IMR-90 (cell line): ENCODE measurements at regions not wholly inside any gene's neighbourhood (a gene's known extent, or its start where the extent isn't known, plus 50 kb on each side); places are given as distances from the start of the nearest gene placed in this dataset.

Experiments used
- ATAC-seq: fragments of 200-7000 bp; cut with Tn5 transposase; 2 replicates; pipeline ENCODE4 v1.9.1; 2020; ENCODE audit warnings: low read depth, mild to moderate bottlenecking, moderate library complexity
- BruUV-seq: library from RNA; stranded (reverse); fragments of 400-500 nt; replicated peaks from 2 replicates; lab custom pipeline; 2021; lab: Mats Ljungman, UMichigan
- CTCF ChIA-PET: fragments of 300-600 bp; formaldehyde crosslinking; extraction: SDS; loops from one replicate; lab custom pipeline; 2021; ENCODE audit warnings: antibody characterized with exemption; lab: Yijun Ruan, JAX
- POLR2A ChIA-PET: fragments of 300-600 bp; sonication (Branson Sonifier 250); formaldehyde crosslinking; loops from one replicate; lab custom pipeline; 2022; ENCODE audit warnings: antibody characterized with exemption; ENCODE audit not compliant: unreplicated experiment; lab: Charles Lee
- DNase-seq: peaks from one replicate; pipeline ENCODE4 v3.0.0; 2013
- H2AFZ ChIP-seq: replicated peaks from 2 replicates; pipeline ENCODE3; 2013; ENCODE audit warnings: low read length, mild to moderate bottlenecking; ENCODE audit not compliant: poor library complexity
- H2AK5ac ChIP-seq: 2 replicates; pipeline ENCODE4 v1.6.1; 2013; ENCODE audit warnings: low read depth, low read length, inconsistent platforms
- H2AK9ac ChIP-seq: replicated peaks from 2 replicates; pipeline ENCODE3; 2013; ENCODE audit warnings: mild to moderate bottlenecking, low read depth, low read length, moderate library complexity; ENCODE audit not compliant: poor library complexity
- H2BK120ac ChIP-seq: 2 replicates; pipeline ENCODE4 v1.6.1; 2013; ENCODE audit warnings: low read depth, low read length, inconsistent platforms
- H2BK15ac ChIP-seq: 3 replicates; pipeline ENCODE4 v1.6.1; 2013; ENCODE audit warnings: low read depth, low read length, inconsistent platforms
- H2BK20ac ChIP-seq: 2 replicates; pipeline ENCODE4 v1.6.1; 2013; ENCODE audit warnings: low read depth, mild to moderate bottlenecking, inconsistent platforms, low read length, moderate library complexity
- H2BK5ac ChIP-seq: 2 replicates; pipeline ENCODE4 v1.6.1; 2013; ENCODE audit warnings: mild to moderate bottlenecking, low read depth, low read length, inconsistent platforms; ENCODE audit not compliant: poor library complexity, severe bottlenecking
- H3K14ac ChIP-seq: replicated peaks from 2 replicates; pipeline ENCODE4 v1.6.1; 2013; ENCODE audit warnings: low read depth, low read length, inconsistent platforms
- H3K18ac ChIP-seq: 2 replicates; pipeline ENCODE4 v1.6.1; 2013; ENCODE audit warnings: low read depth, low read length, control low read depth
- H3K23ac ChIP-seq: 2 replicates; pipeline ENCODE4 v1.6.1; 2013; ENCODE audit warnings: low read depth, low read length, inconsistent platforms
- H3K27ac ChIP-seq: 2 replicates; pipeline ENCODE4 v1.5.1; 2013; ENCODE audit warnings: mild to moderate bottlenecking, control low read depth, low read length; ENCODE audit not compliant: insufficient read depth
- H3K27me3 ChIP-seq: 2 replicates; pipeline ENCODE4 v1.6.1; 2013; ENCODE audit warnings: low read length; ENCODE audit not compliant: control insufficient read depth, insufficient read depth
- H3K36me3 ChIP-seq: 2 replicates; pipeline ENCODE4 v1.6.1; 2013; ENCODE audit warnings: low read length, mixed read lengths; ENCODE audit not compliant: control insufficient read depth, insufficient read depth
- H3K4ac ChIP-seq: 2 replicates; pipeline ENCODE4 v1.6.1; 2013; ENCODE audit warnings: low read depth, low read length, inconsistent platforms
- H3K4me1 ChIP-seq: 2 replicates; pipeline ENCODE4 v1.6.1; 2013; ENCODE audit warnings: low read length, mixed read lengths; ENCODE audit not compliant: control insufficient read depth, insufficient read depth
- H3K4me2 ChIP-seq: 2 replicates; pipeline ENCODE4 v1.6.1; 2013; ENCODE audit warnings: low read depth, mild to moderate bottlenecking, control low read depth, low read length, moderate library complexity
- H3K4me3 ChIP-seq: 2 replicates; pipeline ENCODE4 v1.5.1; 2013; ENCODE audit warnings: low read depth, mild to moderate bottlenecking, control low read depth, low read length, moderate library complexity; ENCODE audit not compliant: insufficient read depth
- H3K56ac ChIP-seq: 2 replicates; pipeline ENCODE4 v1.6.1; 2013; ENCODE audit warnings: low read length, inconsistent platforms; ENCODE audit not compliant: insufficient read depth; ENCODE audit errors: extremely low read depth
- H3K79me1 ChIP-seq, 2 experiments: 2 replicates each; pipeline ENCODE4 v1.6.1; 2013; ENCODE audit warnings: low read length in 2 of 2, inconsistent platforms in 1 of 2, low read depth in 1 of 2
- H3K9ac ChIP-seq: 2 replicates; pipeline ENCODE4 v1.6.1; 2013; ENCODE audit warnings: low read depth, low read length, control low read depth
- H3K9me1 ChIP-seq: 2 replicates; pipeline ENCODE4 v1.6.1; 2013; ENCODE audit warnings: low read length, inconsistent platforms; ENCODE audit not compliant: insufficient read depth
- H3K9me3 ChIP-seq: 2 replicates; pipeline ENCODE4 v1.6.1; 2013; ENCODE audit warnings: low read length; ENCODE audit not compliant: control insufficient read depth, insufficient read depth
- H4K20me1 ChIP-seq: 2 replicates; pipeline ENCODE4 v1.6.1; 2013; ENCODE audit warnings: low read length, inconsistent platforms; ENCODE audit not compliant: insufficient read depth
- H4K5ac ChIP-seq: 2 replicates; pipeline ENCODE4 v1.6.1; 2013; ENCODE audit warnings: mild to moderate bottlenecking, low read depth, low read length, control low read depth
- H4K8ac ChIP-seq, 2 experiments: 2 replicates each; pipeline ENCODE4 v1.6.1; 2013; ENCODE audit warnings: low read depth in 2 of 2, low read length in 2 of 2, control low read depth in 1 of 2, inconsistent platforms in 1 of 2
- H4K91ac ChIP-seq: 2 replicates; pipeline ENCODE4 v1.6.1; 2013; ENCODE audit warnings: low read depth, low read length, inconsistent platforms; ENCODE audit not compliant: insufficient read depth
- BHLHE40 ChIP-seq: fragments of 150-350 bp; IDR thresholded peaks from 2 replicates; pipeline ENCODE4 v1.6.1; 2016; ENCODE audit warnings: mild to moderate bottlenecking, low read depth, low read length
- CEBPB ChIP-seq: IDR thresholded peaks from 2 replicates; pipeline ENCODE4 v1.6.1; 2012; ENCODE audit warnings: low read depth, low read length, improper control_type of control experiment
- CHD1 ChIP-seq: IDR thresholded peaks from 2 replicates; pipeline ENCODE4 v1.6.1; 2012; ENCODE audit warnings: low read depth, low read length, improper control_type of control experiment
- FOS ChIP-seq: fragments of 150-350 bp; IDR thresholded peaks from 2 replicates; pipeline ENCODE4 v1.6.1; 2016; ENCODE audit warnings: low read depth, low read length
- MAFK ChIP-seq: IDR thresholded peaks from 2 replicates; pipeline ENCODE4 v1.6.1; 2012; ENCODE audit warnings: low read depth, low read length, improper control_type of control experiment
- MAZ ChIP-seq: IDR thresholded peaks from 2 replicates; pipeline ENCODE4 v1.6.1; 2012; ENCODE audit warnings: low read depth, mild to moderate bottlenecking, low read length, improper control_type of control experiment, moderate library complexity, borderline replicate concordance
- MXI1 ChIP-seq: IDR thresholded peaks from 2 replicates; pipeline ENCODE4 v1.6.1; 2012; ENCODE audit warnings: low read depth, mild to moderate bottlenecking, low read length, moderate library complexity, borderline replicate concordance
- NFE2L2 ChIP-seq: fragments of 150-350 bp; IDR thresholded peaks from 2 replicates; pipeline ENCODE4 v1.6.1; 2016; ENCODE audit warnings: low read depth, mild to moderate bottlenecking, low read length
- POLR2A ChIP-seq: IDR thresholded peaks from 2 replicates; pipeline ENCODE4 v1.6.1; 2012; ENCODE audit warnings: mild to moderate bottlenecking, low read depth, low read length
- RAD21 ChIP-seq: IDR thresholded peaks from 2 replicates; pipeline ENCODE4 v1.6.1; 2012; ENCODE audit warnings: low read length, improper control_type of control experiment
- RCOR1 ChIP-seq: IDR thresholded peaks from 2 replicates; pipeline ENCODE4 v1.6.1; 2012; ENCODE audit warnings: mild to moderate bottlenecking, low read length, improper control_type of control experiment; ENCODE audit not compliant: insufficient replicate concordance
- RFX5 ChIP-seq: IDR thresholded peaks from 2 replicates; pipeline ENCODE4 v1.8.0; 2012; ENCODE audit warnings: low read depth, mild to moderate bottlenecking, low read length, moderate library complexity
- SMC3 ChIP-seq: fragments of 150-350 bp; IDR thresholded peaks from 2 replicates; pipeline ENCODE4 v1.6.1; 2016; ENCODE audit warnings: low read depth, mild to moderate bottlenecking, antibody characterized with exemption, low read length, moderate library complexity
- WGBS, 2 experiments: methylation state at CpG; one replicate each; pipeline versions ENCODE4 v1.1.5 to v1.1.7; 2013; ENCODE audit warnings: missing lambda C conversion rate in 2 of 2; ENCODE audit not compliant: insufficient read length in 1 of 2; ENCODE audit errors: extremely low coverage in 2 of 2; 5-methylcytosine and 5-hydroxymethylcytosine counted together
- dilution Hi-C: fragments of 300-500 bp; cut with HindIII; formaldehyde crosslinking; loops from one replicate; pipeline ENCODE4 v1.14.3; 2018; ENCODE audit warnings: low sequenced_read_pairs; ENCODE audit not compliant: unreplicated experiment
- in situ Hi-C: fragments of 300-500 bp; cut with MboI; formaldehyde crosslinking; loops from 3 replicates; pipeline ENCODE4 v1.14.3; 2019; ENCODE audit warnings: low sequenced_read_pairs, inconsistent platforms, mixed read lengths
- intact Hi-C: fragments of 100-400 bp; cut with micrococcal nuclease; formaldehyde crosslinking; loops from 2 replicates; pipeline ENCODE4 v1.10.0; 2022
- TF ChIP-seq, protein P1 (sequence below): conservative IDR thresholded peaks from 2 replicates; pipeline ENCODE4 v1.5.1; 2012; ENCODE audit warnings: mild to moderate bottlenecking, low read depth, low read length, improper control_type of control experiment
- TF ChIP-seq, protein P2 (sequence below): fragments of 150-350 bp; IDR thresholded peaks from 2 replicates; pipeline ENCODE4 v1.6.1; 2017; ENCODE audit warnings: mild to moderate bottlenecking, antibody characterized with exemption, low read length, low read depth
- TF ChIP-seq, protein P3 (sequence below): fragments of 150-350 bp; IDR thresholded peaks from 2 replicates; pipeline ENCODE4 v1.6.1; 2016; ENCODE audit warnings: low read depth, mild to moderate bottlenecking, low read length, moderate library complexity, borderline replicate concordance

DNA sequence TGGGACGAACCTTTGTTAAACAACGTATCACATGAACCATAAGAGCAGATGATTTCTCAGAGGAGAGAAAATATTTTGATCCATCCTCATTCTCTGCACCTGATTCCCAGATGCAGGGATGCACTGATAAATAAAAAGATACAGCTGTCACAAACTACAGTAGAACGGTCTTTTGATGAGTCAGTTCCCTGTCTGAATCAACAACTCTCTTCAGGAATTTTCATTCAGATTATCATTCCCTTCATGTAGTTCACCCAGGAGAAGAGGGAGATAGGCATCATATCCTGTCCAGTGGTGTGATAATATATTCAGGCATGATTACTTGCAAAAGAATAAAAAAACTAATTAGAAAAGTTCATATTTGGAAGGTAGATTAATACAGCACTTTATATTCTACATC lies 521.5 kb downstream of the PYDC2 start:
- DNase-seq, result no peak
- H3K27ac ChIP-seq, result no peak overlapping the region
- no CpG with 5 or more reads among the region's 3 CpGs for WGBS, 2 experiments
- no peak overlapping the region for H2BK5ac ChIP-seq
- in situ Hi-C loops (no loop called here), dilution Hi-C loops (no loop called here), intact Hi-C loops (no loop called here)
- no peak overlapping the region for H3K4me2 ChIP-seq
- H2AFZ ChIP-seq, result no peak overlapping the region
- no peak overlapping the region for H4K91ac ChIP-seq
- no peak overlapping the region for H4K8ac ChIP-seq
- H3K9me3 ChIP-seq, result peaks cover 2% of the 10 kb centered on the region; the same call in 1 of the 2 replicates
- no peaks in the 10 kb centered on the region for H3K9me1 ChIP-seq
- BruUV-seq, result no TSS peak
- H3K18ac ChIP-seq, result no peak overlapping the region
- H4K5ac ChIP-seq, result no peak overlapping the region
- H2BK20ac ChIP-seq, result no peak overlapping the region
- no peak overlapping the region for H3K56ac ChIP-seq
- no peak overlapping the region for H2AK9ac ChIP-seq
- no peaks in the 10 kb centered on the region for H3K79me1 ChIP-seq
- no peak overlapping the region for H3K4me3 ChIP-seq
- ATAC-seq, result no peak
- no peak overlapping the region for H3K4ac ChIP-seq
- H2BK15ac ChIP-seq, result no peak overlapping the region
- TF ChIP-seq MAZ (no peak), FOS (no peak), BHLHE40 (no peak), RFX5 (no peak), CEBPB (no peak), POLR2A (no peak), RAD21 (no peak), RCOR1 (no peak), SMC3 (no peak), NFE2L2 (no peak), CHD1 (no peak), MXI1 (no peak), MAFK (no peak)
- TF ChIP-seq, protein P1, sequence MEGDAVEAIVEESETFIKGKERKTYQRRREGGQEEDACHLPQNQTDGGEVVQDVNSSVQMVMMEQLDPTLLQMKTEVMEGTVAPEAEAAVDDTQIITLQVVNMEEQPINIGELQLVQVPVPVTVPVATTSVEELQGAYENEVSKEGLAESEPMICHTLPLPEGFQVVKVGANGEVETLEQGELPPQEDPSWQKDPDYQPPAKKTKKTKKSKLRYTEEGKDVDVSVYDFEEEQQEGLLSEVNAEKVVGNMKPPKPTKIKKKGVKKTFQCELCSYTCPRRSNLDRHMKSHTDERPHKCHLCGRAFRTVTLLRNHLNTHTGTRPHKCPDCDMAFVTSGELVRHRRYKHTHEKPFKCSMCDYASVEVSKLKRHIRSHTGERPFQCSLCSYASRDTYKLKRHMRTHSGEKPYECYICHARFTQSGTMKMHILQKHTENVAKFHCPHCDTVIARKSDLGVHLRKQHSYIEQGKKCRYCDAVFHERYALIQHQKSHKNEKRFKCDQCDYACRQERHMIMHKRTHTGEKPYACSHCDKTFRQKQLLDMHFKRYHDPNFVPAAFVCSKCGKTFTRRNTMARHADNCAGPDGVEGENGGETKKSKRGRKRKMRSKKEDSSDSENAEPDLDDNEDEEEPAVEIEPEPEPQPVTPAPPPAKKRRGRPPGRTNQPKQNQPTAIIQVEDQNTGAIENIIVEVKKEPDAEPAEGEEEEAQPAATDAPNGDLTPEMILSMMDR, result no peak
- TF ChIP-seq, protein P2, sequence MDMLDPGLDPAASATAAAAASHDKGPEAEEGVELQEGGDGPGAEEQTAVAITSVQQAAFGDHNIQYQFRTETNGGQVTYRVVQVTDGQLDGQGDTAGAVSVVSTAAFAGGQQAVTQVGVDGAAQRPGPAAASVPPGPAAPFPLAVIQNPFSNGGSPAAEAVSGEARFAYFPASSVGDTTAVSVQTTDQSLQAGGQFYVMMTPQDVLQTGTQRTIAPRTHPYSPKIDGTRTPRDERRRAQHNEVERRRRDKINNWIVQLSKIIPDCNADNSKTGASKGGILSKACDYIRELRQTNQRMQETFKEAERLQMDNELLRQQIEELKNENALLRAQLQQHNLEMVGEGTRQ, result no peak
- TF ChIP-seq, protein P3, sequence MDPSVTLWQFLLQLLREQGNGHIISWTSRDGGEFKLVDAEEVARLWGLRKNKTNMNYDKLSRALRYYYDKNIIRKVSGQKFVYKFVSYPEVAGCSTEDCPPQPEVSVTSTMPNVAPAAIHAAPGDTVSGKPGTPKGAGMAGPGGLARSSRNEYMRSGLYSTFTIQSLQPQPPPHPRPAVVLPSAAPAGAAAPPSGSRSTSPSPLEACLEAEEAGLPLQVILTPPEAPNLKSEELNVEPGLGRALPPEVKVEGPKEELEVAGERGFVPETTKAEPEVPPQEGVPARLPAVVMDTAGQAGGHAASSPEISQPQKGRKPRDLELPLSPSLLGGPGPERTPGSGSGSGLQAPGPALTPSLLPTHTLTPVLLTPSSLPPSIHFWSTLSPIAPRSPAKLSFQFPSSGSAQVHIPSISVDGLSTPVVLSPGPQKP, result no peak
- no peaks in the 10 kb centered on the region for H3K36me3 ChIP-seq
- no peak overlapping the region for H3K14ac ChIP-seq
- H2AK5ac ChIP-seq, result no peak overlapping the region
- H2BK120ac ChIP-seq, result no peak overlapping the region
- H3K23ac ChIP-seq, result no peak overlapping the region
- no peaks in the 10 kb centered on the region for H4K20me1 ChIP-seq
- CTCF ChIA-PET, result no interaction called here
- POLR2A ChIA-PET, result interaction anchor here (0.7 kb wide), 1 partner anchor 363 kb away, joined by 3 read pairs; no protein-coding TSS in a partner anchor
- H3K27me3 ChIP-seq, result no peaks in the 10 kb centered on the region
- no peaks in the 10 kb centered on the region for H3K4me1 ChIP-seq
- no peak overlapping the region for H3K9ac ChIP-seq
